ENCODE measurements at regions not wholly inside any gene's neighbourhood (a gene's known extent, or its start where the extent isn't known, plus 50 kb on each side); places are given as distances from the start of the nearest gene placed in this dataset.
A peak's percentile ranks its signal among the peaks of the same experiment; 100 is the strongest.

DNA sequence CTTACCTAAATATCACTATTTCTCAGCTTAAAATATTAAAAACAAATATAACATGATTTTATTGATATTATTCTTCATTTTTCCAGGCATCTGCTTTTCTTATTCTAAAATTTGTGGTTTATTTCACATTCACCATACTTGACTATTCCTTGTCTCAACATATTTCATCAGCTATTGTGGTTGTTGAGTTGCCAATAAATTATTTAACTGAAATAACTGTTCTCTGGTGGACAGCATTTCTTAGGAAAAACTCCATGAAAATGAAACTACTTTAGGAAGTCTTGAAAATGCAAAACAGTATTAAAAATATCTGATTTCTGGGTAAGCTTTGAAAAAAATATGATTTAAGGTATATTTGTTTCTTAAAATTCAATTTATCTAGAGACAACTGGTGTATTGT, 122.9 kb upstream of the SEMA3A start:
- H3K4me3 ChIP-seq (ENCODE audit: control insufficient read depth, low read depth, low read length) = no peak overlapping the region
- TF ChIP-seq, protein P1, sequence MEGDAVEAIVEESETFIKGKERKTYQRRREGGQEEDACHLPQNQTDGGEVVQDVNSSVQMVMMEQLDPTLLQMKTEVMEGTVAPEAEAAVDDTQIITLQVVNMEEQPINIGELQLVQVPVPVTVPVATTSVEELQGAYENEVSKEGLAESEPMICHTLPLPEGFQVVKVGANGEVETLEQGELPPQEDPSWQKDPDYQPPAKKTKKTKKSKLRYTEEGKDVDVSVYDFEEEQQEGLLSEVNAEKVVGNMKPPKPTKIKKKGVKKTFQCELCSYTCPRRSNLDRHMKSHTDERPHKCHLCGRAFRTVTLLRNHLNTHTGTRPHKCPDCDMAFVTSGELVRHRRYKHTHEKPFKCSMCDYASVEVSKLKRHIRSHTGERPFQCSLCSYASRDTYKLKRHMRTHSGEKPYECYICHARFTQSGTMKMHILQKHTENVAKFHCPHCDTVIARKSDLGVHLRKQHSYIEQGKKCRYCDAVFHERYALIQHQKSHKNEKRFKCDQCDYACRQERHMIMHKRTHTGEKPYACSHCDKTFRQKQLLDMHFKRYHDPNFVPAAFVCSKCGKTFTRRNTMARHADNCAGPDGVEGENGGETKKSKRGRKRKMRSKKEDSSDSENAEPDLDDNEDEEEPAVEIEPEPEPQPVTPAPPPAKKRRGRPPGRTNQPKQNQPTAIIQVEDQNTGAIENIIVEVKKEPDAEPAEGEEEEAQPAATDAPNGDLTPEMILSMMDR (conservative IDR thresholded peaks at IDR 0.05; ENCODE audit: control insufficient read depth, insufficient read depth, low read depth, low read length) = no peak
- peak; percentile 12 for DNase-seq (ENCODE audit: low read depth)

DNA sequence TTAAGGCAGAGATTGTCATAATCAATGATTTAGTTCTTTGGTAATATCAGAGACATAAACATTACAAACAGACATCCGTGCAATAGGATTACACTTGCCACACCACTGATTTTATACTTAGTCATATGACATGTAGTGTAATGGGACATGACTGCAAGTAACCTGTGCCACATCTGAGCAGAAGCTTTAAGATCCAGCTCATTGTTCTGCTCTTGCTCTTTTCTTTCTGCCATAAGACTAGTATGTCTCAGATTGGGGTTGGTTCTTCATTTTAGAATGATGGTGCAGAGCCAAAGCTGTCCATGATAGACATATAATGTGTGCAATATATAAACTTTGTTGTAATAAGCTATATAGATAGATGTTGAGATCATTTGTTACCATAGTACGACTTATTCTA, 119.7 kb upstream of the SEMA3A start:
- no peak overlapping the region for H3K4me3 ChIP-seq (ENCODE audit: control insufficient read depth, low read depth, low read length)

DNA sequence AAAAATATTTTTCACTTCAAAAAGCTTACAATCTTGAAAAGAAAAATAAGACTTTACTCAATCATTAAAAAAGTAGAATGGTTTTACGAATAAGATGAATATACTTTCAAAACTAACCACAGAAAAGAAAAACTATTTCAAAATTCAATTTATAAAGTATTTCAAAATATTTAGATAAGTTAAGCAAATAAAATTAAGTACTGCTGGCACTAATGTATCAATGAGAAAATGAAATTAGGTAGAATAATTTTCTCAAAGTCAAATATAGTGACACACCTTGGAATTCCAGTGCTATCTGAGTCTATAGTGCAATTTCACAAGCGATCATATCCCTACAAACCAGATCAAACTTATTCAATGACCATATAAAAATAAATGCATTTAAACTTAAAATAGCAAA, 109.8 kb upstream of the SEMA3A start:
- TF ChIP-seq, protein P1 (conservative IDR thresholded peaks at IDR 0.05; ENCODE audit: control insufficient read depth, insufficient read depth, low read depth, low read length) = no peak
- no peak overlapping the region for H3K4me3 ChIP-seq (ENCODE audit: control insufficient read depth, low read depth, low read length)
- DNase-seq (ENCODE audit: low read depth) = no peak

More for the DNA sequence above, 119.7 kb upstream of the SEMA3A start:
- TF ChIP-seq, protein P1 (conservative IDR thresholded peaks at IDR 0.05; ENCODE audit: control insufficient read depth, insufficient read depth, low read depth, low read length) = no peak
- no peak for DNase-seq (ENCODE audit: low read depth)

DNA sequence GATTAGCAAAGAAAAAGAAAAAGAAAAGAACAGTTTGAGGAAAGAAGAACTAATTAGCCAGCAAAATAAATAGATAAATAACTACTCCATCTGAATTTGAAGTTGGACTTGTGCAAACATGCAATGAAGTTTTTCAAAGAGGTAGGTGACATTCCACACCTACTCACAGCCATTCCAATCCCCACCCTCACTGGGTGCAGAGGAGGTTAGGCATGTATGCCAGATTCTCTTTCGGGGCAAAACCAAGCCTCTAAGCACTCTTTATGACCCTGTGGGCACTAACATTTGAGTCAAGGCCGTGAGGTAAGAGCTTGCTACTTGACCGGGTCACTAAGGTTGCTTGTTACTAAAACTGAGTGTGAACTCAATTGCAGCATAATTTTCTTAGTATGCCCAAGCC, 108.4 kb upstream of the SEMA3A start:
- TF ChIP-seq, protein P1 (conservative IDR thresholded peaks at IDR 0.05; ENCODE audit: control insufficient read depth, insufficient read depth, low read depth, low read length) = no peak

DNA sequence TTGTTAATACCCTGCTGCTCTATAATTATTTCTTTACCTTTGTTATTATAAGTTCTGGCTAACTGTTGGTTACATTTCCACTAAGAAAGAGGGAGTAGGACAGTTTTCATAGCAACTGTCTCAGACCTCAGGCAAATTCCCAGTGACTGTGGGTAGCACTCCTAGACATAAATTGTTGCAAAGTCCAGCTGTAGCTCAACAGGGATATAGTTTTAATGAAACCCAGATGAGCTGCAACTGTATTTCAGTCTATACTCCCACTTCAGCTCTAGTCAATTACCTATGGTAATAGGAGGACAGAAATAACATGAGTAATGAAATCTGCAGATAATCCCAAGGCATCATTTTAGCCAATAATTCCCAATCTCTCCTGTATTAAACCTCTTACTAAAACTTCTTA, 103.0 kb upstream of the SEMA3A start:
- H3K4me3 ChIP-seq (ENCODE audit: control insufficient read depth, low read depth, low read length) = no peak overlapping the region
- TF ChIP-seq, protein P1 (conservative IDR thresholded peaks at IDR 0.05; ENCODE audit: control insufficient read depth, insufficient read depth, low read depth, low read length) = no peak
- DNase-seq (ENCODE audit: low read depth) = peak; percentile 5

More for the DNA sequence above, 108.4 kb upstream of the SEMA3A start:
- H3K4me3 ChIP-seq (ENCODE audit: control insufficient read depth, low read depth, low read length) = no peak overlapping the region
- DNase-seq (ENCODE audit: low read depth) = no peak

DNA sequence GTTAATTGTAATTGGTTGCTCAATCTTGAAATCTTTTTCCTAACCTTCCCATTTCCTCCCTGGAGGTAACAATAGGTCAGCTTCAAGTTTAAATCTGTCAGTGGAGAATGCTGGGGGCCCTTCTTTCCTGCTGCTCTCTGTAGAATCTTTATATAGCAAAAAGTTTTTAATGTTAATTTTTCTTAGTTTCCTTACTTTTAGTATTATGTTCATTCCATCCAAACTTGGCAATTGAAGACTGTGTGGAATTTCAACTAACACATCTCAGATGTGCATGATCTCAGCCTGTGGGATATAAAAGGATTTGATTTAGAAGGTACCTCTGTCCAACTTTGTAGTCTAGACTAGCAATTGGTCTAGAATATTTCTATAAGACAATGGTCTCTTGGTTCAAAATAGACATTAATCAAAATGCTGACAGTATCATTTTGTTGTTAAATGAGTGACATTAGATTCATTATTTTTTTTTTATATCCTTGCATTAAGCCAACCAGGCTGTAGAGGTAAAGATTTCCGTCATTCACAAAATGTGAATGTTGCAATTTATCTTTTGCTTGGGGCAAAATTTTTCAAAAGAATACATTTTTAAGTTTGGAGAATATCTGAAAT, 100.4 kb upstream of the SEMA3A start:
- peak; percentile 6 for DNase-seq (ENCODE audit: low read depth)
- TF ChIP-seq, protein P1 (conservative IDR thresholded peaks at IDR 0.05; ENCODE audit: control insufficient read depth, insufficient read depth, low read depth, low read length) = no peak
- no peak overlapping the region for H3K4me3 ChIP-seq (ENCODE audit: control insufficient read depth, low read depth, low read length)

DNA sequence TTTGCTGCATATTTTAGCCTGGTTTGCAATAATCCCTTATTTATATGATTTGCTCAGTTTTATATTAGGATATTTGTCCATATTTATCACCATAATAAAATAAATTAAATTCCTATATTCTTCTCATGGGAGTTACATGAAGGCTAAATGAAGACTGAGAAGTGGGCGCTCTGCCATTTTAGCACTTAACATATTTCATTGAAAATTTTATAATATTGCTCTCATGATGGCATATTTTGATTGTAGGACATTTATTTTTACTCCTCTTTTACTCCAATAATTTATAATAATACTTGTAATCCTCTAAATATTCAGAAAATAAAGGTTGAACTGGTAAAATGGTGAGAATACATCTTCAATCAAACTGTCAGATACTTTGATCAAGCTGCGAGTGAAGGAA, 99.8 kb upstream of the SEMA3A start:
- H3K4me3 ChIP-seq (ENCODE audit: control insufficient read depth, low read depth, low read length) = no peak overlapping the region
- TF ChIP-seq, protein P1 (conservative IDR thresholded peaks at IDR 0.05; ENCODE audit: control insufficient read depth, insufficient read depth, low read depth, low read length) = no peak
- DNase-seq (ENCODE audit: low read depth) = no peak

Measured in fibroblast of mammary gland (primary cell).